Activated naive CD8-positive, alpha-beta T cell treated with anti-CD3 and anti-CD28 coated beads, Interleukin-2, amount 10 ng/mL, durations not matched to agents 7 days and 5 days (primary cell): ENCODE measurements at regions not wholly inside any gene's neighbourhood (a gene's known extent, or its start where the extent isn't known, plus 50 kb on each side); places are given as distances from the start of the nearest gene placed in this dataset.

Source experiments
- ATAC-seq: fragments of 150-1000 bp; cut with Tn5 transposase; one replicate; pipeline ENCODE4 v1.10.0; 2021; ENCODE audit warnings: low read depth, moderate library complexity
- POLR2A ChIA-PET: fragments of 350-600 bp; sonication (Branson Sonifier 250); formaldehyde crosslinking; loops from one replicate; lab custom pipeline; 2021; ENCODE audit warnings: antibody characterized with exemption; lab: Charles Lee
- DNase-seq: peaks from one replicate; pipeline ENCODE4 v3.0.0; 2021
- H3K27ac Mint-ChIP-seq: one replicate; pipeline ENCODE4 v1.8.0; 2022; ENCODE audit warnings: mild to moderate bottlenecking, mixed read lengths
- H3K27me3 Mint-ChIP-seq: one replicate; pipeline ENCODE4 v1.8.0; 2022; ENCODE audit warnings: mild to moderate bottlenecking, moderate library complexity, mixed read lengths
- H3K36me3 Mint-ChIP-seq: one replicate; pipeline ENCODE4 v1.8.0; 2021; ENCODE audit warnings: mild to moderate bottlenecking, mixed read lengths
- H3K4me1 Mint-ChIP-seq: one replicate; pipeline ENCODE4 v1.8.0; 2021; ENCODE audit warnings: mixed read lengths
- H3K4me3 Mint-ChIP-seq: one replicate; pipeline ENCODE4 v1.8.0; 2022; ENCODE audit warnings: mild to moderate bottlenecking, moderate library complexity, mixed read lengths
- H3K9me3 Mint-ChIP-seq: one replicate; pipeline ENCODE4 v1.8.0; 2021; ENCODE audit warnings: mixed read lengths

GRCh38 chr10:57222129-57222528 is 861.1 kb upstream of the ZWINT start:
- no peaks in the 10 kb centered on the region for H3K9me3 Mint-ChIP-seq
- no peak overlapping the region for H3K4me3 Mint-ChIP-seq
- POLR2A ChIA-PET, result no interaction called here
- no peak for DNase-seq
- H3K27ac Mint-ChIP-seq, result no peak overlapping the region
- no peaks in the 10 kb centered on the region for H3K36me3 Mint-ChIP-seq
- no peaks in the 10 kb centered on the region for H3K27me3 Mint-ChIP-seq
- no peak for ATAC-seq
- H3K4me1 Mint-ChIP-seq, result no peaks in the 10 kb centered on the region

- H3K4me3 Mint-ChIP-seq, result no peak overlapping the region
- DNase-seq (no peak), ATAC-seq (no peak)
- no peak overlapping the region for H3K27ac Mint-ChIP-seq
- H3K36me3 Mint-ChIP-seq, result no peaks in the 10 kb centered on the region
- H3K4me1 Mint-ChIP-seq, result no peaks in the 10 kb centered on the region
- POLR2A ChIA-PET, result no interaction called here
- no peaks in the 10 kb centered on the region for H3K9me3 Mint-ChIP-seq
- no peaks in the 10 kb centered on the region for H3K27me3 Mint-ChIP-seq
Observed at GRCh38 chr10:57221674-57222073, 860.6 kb upstream of the ZWINT start.

GRCh38 chr10:57218382-57218781 is 857.3 kb upstream of the ZWINT start:
- DNase-seq, result no peak
- H3K27ac Mint-ChIP-seq, result no peak overlapping the region
- POLR2A ChIA-PET, result no interaction called here
- H3K36me3 Mint-ChIP-seq, result no peaks in the 10 kb centered on the region
- H3K4me3 Mint-ChIP-seq, result no peak overlapping the region
- H3K4me1 Mint-ChIP-seq, result no peaks in the 10 kb centered on the region
- peaks cover 2% of the 10 kb centered on the region for H3K9me3 Mint-ChIP-seq
- no peaks in the 10 kb centered on the region for H3K27me3 Mint-ChIP-seq
- no peak for ATAC-seq

GRCh38 chr10:57202356-57202755 is 841.3 kb upstream of the ZWINT start:
- Mint-ChIP-seq H3K36me3 (no peaks in the 10 kb centered on the region), H3K4me1 (no peaks in the 10 kb centered on the region), H3K9me3 (no peaks in the 10 kb centered on the region), H3K27me3 (no peaks in the 10 kb centered on the region), H3K4me3 (no peak overlapping the region), H3K27ac (no peak overlapping the region)
- DNase-seq (no peak), ATAC-seq (no peak)
- POLR2A ChIA-PET, result no interaction called here

GRCh38 chr10:57188846-57189245 is 827.8 kb upstream of the ZWINT start:
- Mint-ChIP-seq H3K36me3 (no peaks in the 10 kb centered on the region), H3K9me3 (peaks cover under 1% of the 10 kb centered on the region), H3K4me1 (no peaks in the 10 kb centered on the region), H3K27me3 (no peaks in the 10 kb centered on the region), H3K4me3 (no peak overlapping the region), H3K27ac (no peak overlapping the region)
- no peak for ATAC-seq
- no peak for DNase-seq
- POLR2A ChIA-PET, result no interaction called here

- Mint-ChIP-seq H3K4me3 (no peak overlapping the region), H3K27ac (no peak overlapping the region)
- POLR2A ChIA-PET, result no interaction called here
Observed at GRCh38 chr10:57186201-57186600, 825.1 kb upstream of the ZWINT start.

GRCh38 chr10:57169597-57169996 is 808.5 kb upstream of the ZWINT start:
- H3K27ac Mint-ChIP-seq, result no peak overlapping the region
- H3K4me3 Mint-ChIP-seq, result no peak overlapping the region
- DNase-seq (no peak), ATAC-seq (no peak)
- POLR2A ChIA-PET, result no interaction called here
- no peaks in the 10 kb centered on the region for H3K36me3 Mint-ChIP-seq
- peaks cover 4% of the 10 kb centered on the region for H3K9me3 Mint-ChIP-seq
- no peaks in the 10 kb centered on the region for H3K4me1 Mint-ChIP-seq
- H3K27me3 Mint-ChIP-seq, result no peaks in the 10 kb centered on the region

More at GRCh38 chr10:57186201-57186600, 825.1 kb upstream of the ZWINT start:
- no peaks in the 10 kb centered on the region for H3K27me3 Mint-ChIP-seq
- no peaks in the 10 kb centered on the region for H3K36me3 Mint-ChIP-seq
- peaks cover 4% of the 10 kb centered on the region for H3K9me3 Mint-ChIP-seq
- DNase-seq (no peak), ATAC-seq (no peak)
- no peaks in the 10 kb centered on the region for H3K4me1 Mint-ChIP-seq

- ATAC-seq, result no peak
- POLR2A ChIA-PET, result no interaction called here
Observed at GRCh38 chr10:57168611-57169240, 807.7 kb upstream of the ZWINT start.

GRCh38 chr10:57165671-57166070 is 804.6 kb upstream of the ZWINT start:
- ATAC-seq (no peak), DNase-seq (no peak)
- H3K4me1 Mint-ChIP-seq, result no peaks in the 10 kb centered on the region
- H3K27me3 Mint-ChIP-seq, result no peaks in the 10 kb centered on the region
- H3K36me3 Mint-ChIP-seq, result no peaks in the 10 kb centered on the region
- POLR2A ChIA-PET, result no interaction called here
- peaks cover 2% of the 10 kb centered on the region for H3K9me3 Mint-ChIP-seq
- no peak overlapping the region for H3K4me3 Mint-ChIP-seq
- H3K27ac Mint-ChIP-seq, result no peak overlapping the region

More at GRCh38 chr10:57168611-57169240, 807.7 kb upstream of the ZWINT start:
- DNase-seq, result no peak
- Mint-ChIP-seq H3K36me3 (no peaks in the 10 kb centered on the region), H3K27me3 (no peaks in the 10 kb centered on the region), H3K9me3 (peaks cover 2% of the 10 kb centered on the region), H3K4me1 (no peaks in the 10 kb centered on the region), H3K4me3 (no peak overlapping the region), H3K27ac (no peak overlapping the region)

- Mint-ChIP-seq H3K36me3 (no peaks in the 10 kb centered on the region), H3K27me3 (no peaks in the 10 kb centered on the region), H3K4me3 (no peak overlapping the region), H3K4me1 (no peaks in the 10 kb centered on the region), H3K27ac (no peak overlapping the region), H3K9me3 (peaks cover 3% of the 10 kb centered on the region)
- ATAC-seq (no peak), DNase-seq (no peak)
- POLR2A ChIA-PET, result no interaction called here
Observed at GRCh38 chr10:57162231-57162630, 801.2 kb upstream of the ZWINT start.

GRCh38 chr10:57161157-57161556 is 800.1 kb upstream of the ZWINT start:
- H3K36me3 Mint-ChIP-seq, result no peaks in the 10 kb centered on the region
- H3K27me3 Mint-ChIP-seq, result no peaks in the 10 kb centered on the region
- no peak overlapping the region for H3K27ac Mint-ChIP-seq
- peaks cover 2% of the 10 kb centered on the region for H3K9me3 Mint-ChIP-seq
- no peaks in the 10 kb centered on the region for H3K4me1 Mint-ChIP-seq
- no peak for ATAC-seq
- H3K4me3 Mint-ChIP-seq, result no peak overlapping the region
- no peak for DNase-seq
- POLR2A ChIA-PET, result no interaction called here

GRCh38 chr10:57145548-57145947 is 784.5 kb upstream of the ZWINT start:
- Mint-ChIP-seq H3K4me1 (no peaks in the 10 kb centered on the region), H3K4me3 (no peak overlapping the region), H3K36me3 (no peaks in the 10 kb centered on the region), H3K27me3 (no peaks in the 10 kb centered on the region), H3K27ac (no peak overlapping the region), H3K9me3 (peaks cover 3% of the 10 kb centered on the region)
- no peak for ATAC-seq
- POLR2A ChIA-PET, result no interaction called here
- no peak for DNase-seq

GRCh38 chr10:57142925-57143576 is 782.0 kb upstream of the ZWINT start:
- no peaks in the 10 kb centered on the region for H3K4me1 Mint-ChIP-seq
- ATAC-seq (no peak), DNase-seq (no peak)
- no peak overlapping the region for H3K27ac Mint-ChIP-seq
- H3K9me3 Mint-ChIP-seq, result peaks cover 3% of the 10 kb centered on the region
- no peaks in the 10 kb centered on the region for H3K27me3 Mint-ChIP-seq
- POLR2A ChIA-PET, result no interaction called here
- H3K36me3 Mint-ChIP-seq, result no peaks in the 10 kb centered on the region
- no peak overlapping the region for H3K4me3 Mint-ChIP-seq

- ATAC-seq (no peak), DNase-seq (no peak)
- Mint-ChIP-seq H3K27me3 (no peaks in the 10 kb centered on the region), H3K9me3 (peaks cover 2% of the 10 kb centered on the region), H3K4me1 (no peaks in the 10 kb centered on the region), H3K27ac (no peak overlapping the region), H3K36me3 (no peaks in the 10 kb centered on the region), H3K4me3 (no peak overlapping the region)
- POLR2A ChIA-PET, result no interaction called here
Observed at GRCh38 chr10:57141708-57142107, 780.6 kb upstream of the ZWINT start.
